ENCODE measurements at regions not wholly inside any gene's neighbourhood (a gene's known extent, or its start where the extent isn't known, plus 50 kb on each side); places are given as distances from the start of the nearest gene placed in this dataset.

- TF ChIP-seq, protein P1, sequence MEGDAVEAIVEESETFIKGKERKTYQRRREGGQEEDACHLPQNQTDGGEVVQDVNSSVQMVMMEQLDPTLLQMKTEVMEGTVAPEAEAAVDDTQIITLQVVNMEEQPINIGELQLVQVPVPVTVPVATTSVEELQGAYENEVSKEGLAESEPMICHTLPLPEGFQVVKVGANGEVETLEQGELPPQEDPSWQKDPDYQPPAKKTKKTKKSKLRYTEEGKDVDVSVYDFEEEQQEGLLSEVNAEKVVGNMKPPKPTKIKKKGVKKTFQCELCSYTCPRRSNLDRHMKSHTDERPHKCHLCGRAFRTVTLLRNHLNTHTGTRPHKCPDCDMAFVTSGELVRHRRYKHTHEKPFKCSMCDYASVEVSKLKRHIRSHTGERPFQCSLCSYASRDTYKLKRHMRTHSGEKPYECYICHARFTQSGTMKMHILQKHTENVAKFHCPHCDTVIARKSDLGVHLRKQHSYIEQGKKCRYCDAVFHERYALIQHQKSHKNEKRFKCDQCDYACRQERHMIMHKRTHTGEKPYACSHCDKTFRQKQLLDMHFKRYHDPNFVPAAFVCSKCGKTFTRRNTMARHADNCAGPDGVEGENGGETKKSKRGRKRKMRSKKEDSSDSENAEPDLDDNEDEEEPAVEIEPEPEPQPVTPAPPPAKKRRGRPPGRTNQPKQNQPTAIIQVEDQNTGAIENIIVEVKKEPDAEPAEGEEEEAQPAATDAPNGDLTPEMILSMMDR (IDR thresholded peaks at IDR 0.05), result no peak
- TF ChIP-seq POLR2A (IDR thresholded peaks at IDR 0.05), result no peak
- no peak for TF ChIP-seq EP300 (IDR thresholded peaks at IDR 0.05)
Measured at GRCh38 chr2:19462256-19462645, 103.8 kb upstream of the OSR1 start.
